Heart right ventricle (tissue), 16 donors: ENCODE measurements at regions not wholly inside any gene's neighbourhood (a gene's known extent, or its start where the extent isn't known, plus 50 kb on each side); places are given as distances from the start of the nearest gene placed in this dataset.

Experiments used
- ATAC-seq, 8 donors: fragments of 200-7000 bp; cut with Tn5 transposase; one replicate each; pipeline ENCODE4 v1.9.1; 2020; ENCODE audit warnings: mild to moderate bottlenecking in 8 of 8, moderate library complexity in 8 of 8, moderate number of reproducible peaks in 1 of 8
- DNase-seq, 2 donors: peaks; one replicate each; pipeline ENCODE4 v3.0.0-alpha.2; 2020
- H3K27ac ChIP-seq, 10 donors: fragments of 200-600 bp; sonication (generic) in 2 of 10; one replicate each; pipeline versions ENCODE4 v1.5.0 to v1.8.0; 2020 to 2022; ENCODE audit warnings: mild to moderate bottlenecking in 3 of 10
- H3K27me3 ChIP-seq, 7 donors: fragments of 200-600 bp; one replicate each; pipeline ENCODE4 v1.8.0; 2021 to 2022; ENCODE audit warnings: mild to moderate bottlenecking in 2 of 7
- H3K36me3 ChIP-seq, 9 donors: fragments of 200-600 bp; sonication (generic) in 1 of 9; one replicate each; pipeline versions ENCODE4 v1.5.0 to v1.8.0; 2020 to 2022; ENCODE audit warnings: mild to moderate bottlenecking in 2 of 9
- H3K4me1 ChIP-seq, 9 donors: fragments of 200-600 bp; sonication (generic) in 1 of 9; one replicate each; pipeline versions ENCODE4 v1.5.0 to v1.8.0; 2020 to 2022; ENCODE audit warnings: mild to moderate bottlenecking in 4 of 9
- H3K4me3 ChIP-seq, 10 donors: fragments of 200-600 bp; sonication (generic) in 2 of 10; one replicate each; pipeline versions ENCODE4 v1.5.0 to v1.8.0; 2020 to 2022; ENCODE audit warnings: mild to moderate bottlenecking in 7 of 10, moderate library complexity in 2 of 10
- H3K9me3 ChIP-seq, 11 donors: fragments of 200-600 bp in 10 of 11; sonication (generic) in 2 of 11; one replicate each; pipeline versions ENCODE4 v1.5.0 to v1.8.0; 2013 to 2022; ENCODE audit warnings: mild to moderate bottlenecking in 2 of 11, control low read depth in 1 of 11, moderate library complexity in 1 of 11
- WGBS, 2 donors: extraction: QIAGEN DNeasy Blood & Tissue Kit; methylation state at CpG; one replicate each; pipeline ENCODE4 v1.1.7; 2013; ENCODE audit warnings: inconsistent platforms in 1 of 2; 5-methylcytosine and 5-hydroxymethylcytosine counted together
- intact Hi-C, 10 donors: fragments of 100-400 bp; cut with DNase I; formaldehyde crosslinking; loops; one replicate each; pipeline versions ENCODE4 v1.11.1 to v1.14.2; 2022
- TF ChIP-seq, protein P1 (sequence below), 9 donors: fragments of 200-600 bp; sonication (generic) in 2 of 9; IDR thresholded peaks; one replicate each; pipeline versions ENCODE4 v1.5.0 to v1.8.0; 2021 to 2022; ENCODE audit warnings: antibody characterized with exemption in 9 of 9, mild to moderate bottlenecking in 5 of 9, moderate library complexity in 1 of 9
- donor health status: Arrhythmogenic right ventricular cardiomyopathy.
- donor health status: ischemic (EF 13 %, LVEDD 7.1; RV severe dilation, severe dysfunction).
- donor health status: healthy with polysubstance abuse.
- donor health status: DM: no; HTN: yes; CAD: no.
- donor health status: DM: no; HTN: no; CAD: no.
- donor health status: ischemic (EF 25% LVEDD 6.9; RV normal size, moderate dysfunction).
- donor health status: ischemic (EF 25% LVEDD 5.7; RV mildly dilated, moderate dysfunction).
- donor health status: healthy.
- donor health status: DM: yes; HTN: yes; CAD: no.
- donor health status: Ischemic cardiomyopathy.
- donor health status: ischemic (EF 35%, LVEDD 5.7; RV mildly dilated, moderate dysfunction).
- donor health status: nonischemic (EF 11% LVEDD 7.7; RV severe dilation, severe dysfunction).
- donor health status: DM: yes; HTN: yes; CAD: no.
- donor health status: PGD.
- donor health status: ischemic (EF 29% LVEDD 5.4; RV normal size, mild dysfunction).
- donor health status: nonischemic (EF 23%, LVEDD 6.1; RV moderate dilation, normal function).

DNA sequence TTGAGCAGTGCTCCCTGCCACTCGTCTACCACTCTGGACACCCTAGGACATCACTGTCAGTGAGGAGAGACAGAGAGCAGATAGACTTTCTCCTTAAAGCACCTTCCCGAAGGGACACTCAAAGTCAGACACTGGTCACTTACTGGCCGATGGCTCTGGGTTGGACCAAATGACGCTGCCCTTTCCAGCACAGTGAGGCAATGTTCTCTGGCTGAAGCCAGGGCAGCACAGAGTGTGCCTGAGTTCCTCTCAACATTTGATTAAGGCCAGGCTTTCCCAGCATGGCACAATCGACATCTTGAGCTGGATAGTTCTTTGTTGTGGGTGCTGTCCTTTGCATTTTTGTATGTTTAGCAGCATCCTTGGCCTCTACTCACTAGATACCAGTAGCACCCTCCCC lies 206.2 kb downstream of the CSNK2A3 start:
- no peaks in the 10 kb centered on the region for H3K9me3 ChIP-seq
- no peaks in the 10 kb centered on the region for H3K27me3 ChIP-seq
- WGBS, 2 donors = 80 to 94% methylated on average over 5 of the region's 5 CpGs
- H3K4me1 ChIP-seq = peaks cover 4 to 29% (median 14%) of the 10 kb centered on the region in 9 donors
- intact Hi-C loops = loop anchor here in 1 of 10 donors (10.0 kb wide), 1 partner anchor 638 kb away; no protein-coding TSS in a partner anchor
- peak overlapping the region in 1 of 10 donors; percentile 82 for H3K27ac ChIP-seq
- TF ChIP-seq, protein P1, sequence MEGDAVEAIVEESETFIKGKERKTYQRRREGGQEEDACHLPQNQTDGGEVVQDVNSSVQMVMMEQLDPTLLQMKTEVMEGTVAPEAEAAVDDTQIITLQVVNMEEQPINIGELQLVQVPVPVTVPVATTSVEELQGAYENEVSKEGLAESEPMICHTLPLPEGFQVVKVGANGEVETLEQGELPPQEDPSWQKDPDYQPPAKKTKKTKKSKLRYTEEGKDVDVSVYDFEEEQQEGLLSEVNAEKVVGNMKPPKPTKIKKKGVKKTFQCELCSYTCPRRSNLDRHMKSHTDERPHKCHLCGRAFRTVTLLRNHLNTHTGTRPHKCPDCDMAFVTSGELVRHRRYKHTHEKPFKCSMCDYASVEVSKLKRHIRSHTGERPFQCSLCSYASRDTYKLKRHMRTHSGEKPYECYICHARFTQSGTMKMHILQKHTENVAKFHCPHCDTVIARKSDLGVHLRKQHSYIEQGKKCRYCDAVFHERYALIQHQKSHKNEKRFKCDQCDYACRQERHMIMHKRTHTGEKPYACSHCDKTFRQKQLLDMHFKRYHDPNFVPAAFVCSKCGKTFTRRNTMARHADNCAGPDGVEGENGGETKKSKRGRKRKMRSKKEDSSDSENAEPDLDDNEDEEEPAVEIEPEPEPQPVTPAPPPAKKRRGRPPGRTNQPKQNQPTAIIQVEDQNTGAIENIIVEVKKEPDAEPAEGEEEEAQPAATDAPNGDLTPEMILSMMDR (IDR thresholded peaks at IDR 0.05) = no peak
- H3K4me3 ChIP-seq = no peak overlapping the region
- no peak for DNase-seq
- H3K36me3 ChIP-seq = no peaks in the 10 kb centered on the region
- peak in 2 of 8 donors; percentile 34 to 66 for ATAC-seq

DNA sequence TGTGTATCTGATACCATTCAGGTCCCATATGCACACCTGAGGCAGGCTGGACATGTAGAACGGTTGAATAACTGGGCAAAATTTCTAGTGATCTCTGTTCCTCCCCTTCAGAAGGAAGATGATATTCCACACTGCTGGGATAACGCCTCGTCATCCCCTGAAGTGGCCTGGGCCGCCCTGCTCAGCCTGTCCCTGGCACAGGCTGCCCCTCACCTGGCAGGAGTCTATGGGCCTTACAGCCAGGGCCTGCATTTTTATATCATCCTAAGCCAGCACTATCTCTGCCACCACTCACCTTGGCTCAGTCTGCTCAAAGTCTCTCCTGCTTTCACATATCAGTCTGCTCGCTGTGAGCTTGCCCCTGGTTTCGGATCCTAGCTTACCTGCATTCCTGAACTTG lies 209.2 kb downstream of the CSNK2A3 start:
- Histone ChIP-seq H3K27me3 (no peaks in the 10 kb centered on the region), H3K27ac (no peak overlapping the region), H3K4me3 (no peak overlapping the region), H3K36me3 (no peaks in the 10 kb centered on the region), H3K4me1 (peaks cover 4 to 40% (median 23%) of the 10 kb centered on the region in 9 donors), H3K9me3 (no peaks in the 10 kb centered on the region)
- 82% methylated on average over 6 of the region's 6 CpGs for WGBS, 2 donors
- intact Hi-C loops = loop anchor here in 1 of 10 donors (10.0 kb wide), 1 partner anchor 641 kb away; no protein-coding TSS in a partner anchor
- TF ChIP-seq, protein P1 (IDR thresholded peaks at IDR 0.05) = no peak
- no peak for DNase-seq
- ATAC-seq = no peak

DNA sequence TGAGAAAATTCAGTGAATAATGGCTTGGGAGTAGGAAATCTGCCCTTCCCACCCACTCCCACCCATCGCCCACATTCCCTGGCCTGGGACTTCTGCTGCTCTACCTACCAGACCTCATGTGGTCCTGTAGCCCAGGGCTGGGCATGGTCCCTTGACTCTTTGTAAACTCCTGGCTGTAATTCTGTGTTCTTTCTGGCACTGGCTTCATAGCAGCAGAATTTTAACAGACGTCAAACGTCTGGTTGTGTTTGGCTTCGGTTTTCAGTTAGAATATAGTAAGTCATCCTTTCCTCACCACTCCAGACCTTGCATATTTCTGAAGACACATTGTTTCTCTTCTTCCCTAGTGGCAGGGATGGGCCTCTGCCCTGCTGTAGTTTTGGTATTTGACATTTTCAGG lies 210.6 kb downstream of the CSNK2A3 start:
- Histone ChIP-seq H3K4me3 (no peak overlapping the region), H3K9me3 (no peaks in the 10 kb centered on the region), H3K4me1 (peaks cover 0 to 26% (median 12%) of the 10 kb centered on the region in 9 donors), H3K27ac (no peak overlapping the region), H3K27me3 (no peaks in the 10 kb centered on the region), H3K36me3 (no peaks in the 10 kb centered on the region)
- TF ChIP-seq, protein P1 (IDR thresholded peaks at IDR 0.05) = no peak
- WGBS, 2 donors = 64 to 65% methylated on average over 4 of the region's 4 CpGs
- intact Hi-C loops = loop anchor here in 1 of 10 donors (10.0 kb wide), 1 partner anchor 642 kb away; no protein-coding TSS in a partner anchor
- no peak for DNase-seq
- ATAC-seq = peak in 3 of 8 donors; percentile 16 to 28 (median 21)

DNA sequence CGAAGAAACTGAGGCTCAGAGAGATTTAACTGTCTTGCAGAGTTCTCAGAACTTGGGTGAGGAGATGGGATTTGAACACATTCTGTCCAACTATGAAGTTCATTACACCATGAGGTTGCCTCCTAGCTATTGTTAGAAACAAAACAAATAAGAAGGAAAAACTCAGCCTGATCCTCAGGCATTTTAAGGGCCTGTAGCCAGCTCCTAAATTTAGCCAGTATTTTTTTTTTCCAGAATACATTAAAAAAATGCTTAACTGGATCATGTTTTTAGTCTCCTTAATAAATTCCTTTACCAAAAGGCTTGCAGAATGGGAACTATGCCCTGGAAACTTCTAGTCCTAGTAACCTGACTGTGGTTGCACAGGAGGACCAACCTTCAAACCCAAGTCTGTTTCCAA lies 212.0 kb downstream of the CSNK2A3 start:
- no peaks in the 10 kb centered on the region for H3K9me3 ChIP-seq
- H3K4me1 ChIP-seq = peaks cover 0 to 23% (median 12%) of the 10 kb centered on the region in 9 donors
- DNase-seq (no peak), ATAC-seq (peak in 3 of 8 donors; percentile 11 to 22 (median 22))
- no peaks in the 10 kb centered on the region for H3K27me3 ChIP-seq
- H3K36me3 ChIP-seq = no peaks in the 10 kb centered on the region
- H3K4me3 ChIP-seq = no peak overlapping the region
- TF ChIP-seq, protein P1 (IDR thresholded peaks at IDR 0.05) = no peak
- WGBS, 2 donors = 76 to 90% methylated on average over 1 of the region's 1 CpG
- H3K27ac ChIP-seq = peak overlapping the region in 3 of 10 donors; percentile 9 to 30 (median 25)
- intact Hi-C loops = loop anchor here in 1 of 10 donors (10.0 kb wide), 1 partner anchor 644 kb away; no protein-coding TSS in a partner anchor
